Muscle of leg (tissue), 3 donors: ENCODE measurements at regions not wholly inside any gene's neighbourhood (a gene's known extent, or its start where the extent isn't known, plus 50 kb on each side); places are given as distances from the start of the nearest gene placed in this dataset.

ENCODE experiments used
- DNase-seq: peaks from one replicate; pipeline ENCODE4 v3.0.0; 2013
- H3K27ac ChIP-seq: one replicate; pipeline ENCODE4 v1.5.1; 2013; ENCODE audit warnings: mild to moderate bottlenecking, low read length, control low read depth
- H3K27me3 ChIP-seq: one replicate; pipeline ENCODE4 v1.6.1; 2013; ENCODE audit warnings: low read length; ENCODE audit not compliant: control insufficient read depth, insufficient read depth
- H3K36me3 ChIP-seq: one replicate; pipeline ENCODE4 v1.6.1; 2013; ENCODE audit warnings: low read length; ENCODE audit not compliant: control insufficient read depth, insufficient read depth
- H3K4me1 ChIP-seq: one replicate; pipeline ENCODE4 v1.6.1; 2013; ENCODE audit warnings: low read length; ENCODE audit not compliant: control insufficient read depth, insufficient read depth
- H3K4me3 ChIP-seq: one replicate; pipeline ENCODE4 v1.5.1; 2013; ENCODE audit warnings: low read length, control low read depth
- H3K9me3 ChIP-seq: replicated peaks from 2 replicates; pipeline ENCODE4 v1.6.1; 2013; ENCODE audit warnings: low read depth, low read length; ENCODE audit not compliant: control insufficient read depth
- WGBS: methylation state at CpG from one replicate; pipeline ENCODE4 v1.1.5; 2013; ENCODE audit warnings: missing lambda C conversion rate; ENCODE audit not compliant: insufficient coverage; 5-methylcytosine and 5-hydroxymethylcytosine counted together

DNA sequence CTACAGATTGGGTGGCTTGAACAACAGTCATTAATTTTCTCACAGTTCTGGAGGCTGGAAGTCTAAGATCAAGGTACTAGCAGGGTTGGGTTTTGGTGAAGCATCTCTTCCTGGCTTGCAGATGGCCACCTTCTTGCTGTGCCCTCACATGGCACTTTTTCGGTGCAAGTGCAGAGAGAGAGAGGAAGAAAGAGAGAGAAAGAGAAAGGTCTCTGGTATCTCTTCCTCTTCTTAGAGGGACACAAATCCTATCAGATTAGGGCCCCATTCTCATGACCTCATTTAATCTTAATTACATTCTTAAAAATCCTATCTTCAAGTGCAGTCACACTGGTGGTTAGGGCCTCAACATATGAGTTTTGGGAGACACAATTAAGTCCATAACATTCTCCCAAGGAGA is 167.1 kb downstream of the NFKBIZ start:
- Histone ChIP-seq H3K27me3 (no peaks in the 10 kb centered on the region), H3K4me1 (no peaks in the 10 kb centered on the region), H3K27ac (no peak overlapping the region), H3K4me3 (no peak overlapping the region), H3K36me3 (no peaks in the 10 kb centered on the region), H3K9me3 (no peaks in the 10 kb centered on the region)
- no CpG with 5 or more reads among the region's 1 CpG for WGBS
- DNase-seq: no peak

DNA sequence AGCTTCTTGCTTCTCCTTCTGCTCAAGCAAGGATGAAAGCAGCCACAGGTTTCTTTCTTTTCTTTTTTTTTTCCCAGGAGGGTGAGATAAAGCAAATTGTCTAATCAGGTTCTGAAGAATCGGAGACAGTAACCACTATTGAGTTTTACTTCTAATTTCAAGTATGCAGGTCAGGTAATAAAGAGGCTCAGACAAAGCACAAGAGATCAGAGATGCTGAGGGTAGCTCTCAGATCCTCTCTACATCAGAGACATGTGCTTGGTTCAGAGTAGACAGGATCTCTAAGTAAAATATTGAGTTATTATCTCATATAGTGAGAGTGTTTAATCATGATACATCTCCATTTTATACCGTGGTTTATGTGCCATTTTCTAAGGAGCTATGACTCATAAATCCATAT is 168.5 kb downstream of the NFKBIZ start:
- Histone ChIP-seq H3K27me3 (no peaks in the 10 kb centered on the region), H3K27ac (no peak overlapping the region), H3K9me3 (no peaks in the 10 kb centered on the region), H3K36me3 (no peaks in the 10 kb centered on the region), H3K4me3 (no peak overlapping the region), H3K4me1 (no peaks in the 10 kb centered on the region)
- WGBS: no CpG with 5 or more reads among the region's 2 CpGs
- no peak for DNase-seq

DNA sequence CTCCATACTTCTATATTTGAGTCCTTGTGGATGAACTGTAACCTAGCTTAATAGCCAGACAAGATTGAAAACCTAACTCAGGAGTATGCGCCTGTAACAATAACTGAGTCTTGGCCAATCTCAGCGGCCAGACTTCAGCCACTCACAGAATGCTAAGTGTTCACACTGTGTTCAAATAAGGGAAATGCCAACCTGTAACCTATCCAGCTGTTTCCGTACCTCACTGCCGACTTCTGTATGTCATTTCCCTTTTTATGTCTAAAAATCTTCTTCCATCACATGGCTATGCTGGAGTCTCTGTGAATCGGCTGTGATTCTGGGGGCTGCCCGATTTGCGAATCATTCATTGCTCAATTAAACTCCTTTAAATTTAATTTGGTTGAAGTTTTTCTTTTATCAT is 169.2 kb downstream of the NFKBIZ start:
- 81% methylated on average over 3 of the region's 7 CpGs for WGBS
- no peaks in the 10 kb centered on the region for H3K27me3 ChIP-seq
- no peak overlapping the region for H3K4me3 ChIP-seq
- H3K36me3 ChIP-seq: no peaks in the 10 kb centered on the region
- no peaks in the 10 kb centered on the region for H3K9me3 ChIP-seq
- H3K27ac ChIP-seq: no peak overlapping the region
- no peaks in the 10 kb centered on the region for H3K4me1 ChIP-seq
- peak; percentile 29 for DNase-seq

DNA sequence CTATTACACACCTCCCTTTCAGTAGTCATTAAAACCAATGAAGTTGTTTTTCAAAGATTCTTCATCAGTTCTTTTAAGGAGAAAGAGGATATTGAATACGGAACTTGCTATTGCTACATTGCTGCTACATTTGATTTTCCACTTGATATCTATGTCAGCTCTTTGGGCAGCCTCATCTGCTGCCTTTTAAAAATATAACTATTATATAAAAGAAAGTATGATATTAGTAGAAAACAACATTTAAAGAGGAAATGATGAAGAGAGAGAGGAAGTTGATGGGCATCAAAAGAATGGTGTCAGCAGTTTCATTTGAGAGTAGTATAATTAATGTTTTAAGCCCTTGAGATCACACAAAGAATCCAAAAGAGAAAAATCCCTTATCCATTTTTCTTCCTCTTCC is 171.4 kb downstream of the NFKBIZ start:
- WGBS: no CpG with 5 or more reads among the region's 1 CpG
- DNase-seq: peak; percentile 20
- no peaks in the 10 kb centered on the region for H3K27me3 ChIP-seq
- H3K27ac ChIP-seq: no peak overlapping the region
- H3K4me3 ChIP-seq: no peak overlapping the region
- no peaks in the 10 kb centered on the region for H3K4me1 ChIP-seq
- no peaks in the 10 kb centered on the region for H3K36me3 ChIP-seq
- H3K9me3 ChIP-seq: no peaks in the 10 kb centered on the region

DNA sequence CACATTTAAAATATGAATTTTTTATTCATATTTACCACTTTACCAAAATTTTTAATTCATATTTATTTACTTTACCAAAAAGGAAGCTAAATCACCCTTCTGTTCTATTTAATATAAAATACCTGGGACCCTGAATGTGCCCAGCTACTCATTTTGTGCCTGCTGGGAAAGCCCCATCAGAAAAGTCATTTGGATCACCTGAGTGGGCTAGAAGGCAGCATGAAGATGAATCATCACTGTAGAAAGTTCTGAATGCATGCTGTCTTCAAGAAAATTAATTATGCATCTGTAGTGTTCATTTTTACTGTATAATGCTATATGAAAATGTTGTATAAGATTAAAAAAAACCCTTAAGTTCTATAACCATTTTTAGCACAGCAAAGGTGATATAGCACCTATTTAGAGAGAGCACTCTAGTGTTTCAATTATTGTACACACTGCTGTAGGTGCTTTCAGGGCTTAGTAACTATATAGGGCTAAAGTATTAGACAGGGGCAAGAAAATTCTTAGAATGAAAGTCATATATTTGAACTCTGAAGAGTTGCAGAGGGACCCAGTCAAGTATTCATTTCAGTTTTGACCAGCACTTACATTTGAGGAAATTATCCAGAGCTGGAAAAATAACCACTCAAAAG is 175.1 kb downstream of the NFKBIZ start:
- no peak for DNase-seq
- Histone ChIP-seq H3K4me3 (no peak overlapping the region), H3K36me3 (no peaks in the 10 kb centered on the region), H3K27me3 (no peaks in the 10 kb centered on the region), H3K27ac (no peak overlapping the region), H3K4me1 (no peaks in the 10 kb centered on the region), H3K9me3 (no peaks in the 10 kb centered on the region)

DNA sequence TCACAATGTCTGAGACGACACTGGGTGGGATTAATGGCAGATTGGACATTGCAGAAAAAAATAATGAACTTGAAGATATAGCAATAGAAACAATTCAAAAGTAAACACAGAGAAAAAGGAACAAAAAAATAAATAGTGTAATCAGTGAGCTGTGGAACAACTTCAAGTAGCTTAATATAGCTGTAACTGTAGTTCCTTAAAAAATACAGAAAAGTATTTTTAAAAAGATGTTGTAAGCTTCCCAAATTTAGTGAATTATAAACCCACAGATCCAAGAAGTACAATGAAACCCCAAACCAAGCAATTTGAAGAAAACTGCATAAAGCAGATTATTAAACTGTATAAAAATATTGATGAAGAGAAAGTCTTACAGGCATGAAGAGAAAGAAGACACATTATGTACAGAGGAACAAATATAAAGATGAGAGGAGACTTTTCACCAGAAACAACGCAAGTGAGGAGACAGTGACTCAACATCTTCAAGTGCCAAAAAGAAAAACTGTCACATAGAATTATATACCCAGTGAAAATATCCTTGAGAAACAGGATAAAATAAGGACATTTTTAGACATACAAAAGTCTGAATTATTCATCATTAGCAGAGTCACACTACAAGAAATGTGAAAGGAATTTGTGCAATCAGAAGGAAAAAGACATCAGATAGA is 176.4 kb downstream of the NFKBIZ start:
- WGBS: no CpG with 5 or more reads among the region's 2 CpGs
- Histone ChIP-seq H3K36me3 (no peaks in the 10 kb centered on the region), H3K9me3 (no peaks in the 10 kb centered on the region), H3K27ac (no peak overlapping the region), H3K27me3 (no peaks in the 10 kb centered on the region), H3K4me1 (no peaks in the 10 kb centered on the region), H3K4me3 (no peak overlapping the region)
- DNase-seq: peak; percentile 8

DNA sequence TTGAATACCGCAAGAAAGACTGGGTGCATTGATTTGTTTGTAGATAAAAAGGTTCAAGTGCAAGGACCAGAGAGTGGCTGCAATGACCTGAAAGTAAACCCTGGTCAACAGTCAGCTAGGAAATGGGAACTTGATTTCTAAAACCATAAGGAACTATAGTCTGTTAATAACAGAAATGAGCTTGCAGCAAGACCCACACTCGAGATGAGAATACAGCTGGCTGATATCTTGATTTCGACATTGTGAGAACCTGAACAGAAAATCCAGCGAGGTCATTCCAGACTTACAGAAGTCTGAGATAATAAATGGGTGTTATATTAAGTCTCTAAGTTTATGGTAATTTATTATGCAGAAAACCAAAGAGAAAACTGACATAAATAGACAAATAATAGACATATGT is 177.3 kb downstream of the NFKBIZ start:
- Histone ChIP-seq H3K36me3 (no peaks in the 10 kb centered on the region), H3K9me3 (no peaks in the 10 kb centered on the region), H3K27me3 (no peaks in the 10 kb centered on the region), H3K4me3 (no peak overlapping the region), H3K4me1 (no peaks in the 10 kb centered on the region), H3K27ac (no peak overlapping the region)
- peak; percentile 11 for DNase-seq
- WGBS: 86% methylated on average over 1 of the region's 4 CpGs

DNA sequence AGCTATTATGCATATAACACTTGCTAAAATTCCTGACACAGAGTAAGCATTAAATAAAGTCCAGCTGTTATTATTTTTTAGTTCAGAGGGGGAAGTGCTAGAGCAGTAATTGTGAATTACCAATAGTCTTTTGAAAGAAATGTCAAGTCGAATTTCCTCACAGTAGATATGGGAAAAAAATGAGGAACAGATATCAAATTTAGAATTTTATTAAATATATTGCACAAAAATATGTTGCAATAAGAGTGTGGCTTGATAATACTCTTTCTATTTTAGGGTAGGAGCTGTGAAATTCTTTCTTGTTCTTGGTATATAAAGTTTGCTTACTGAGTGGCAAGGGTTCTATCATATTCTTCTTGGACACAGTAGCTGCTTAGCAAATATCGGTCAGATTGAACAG is 181.3 kb downstream of the NFKBIZ start:
- Histone ChIP-seq H3K4me3 (no peak overlapping the region), H3K9me3 (no peaks in the 10 kb centered on the region), H3K27me3 (no peaks in the 10 kb centered on the region), H3K27ac (no peak overlapping the region), H3K4me1 (no peaks in the 10 kb centered on the region), H3K36me3 (no peaks in the 10 kb centered on the region)
- WGBS: no CpG with 5 or more reads among the region's 2 CpGs
- DNase-seq: no peak

DNA sequence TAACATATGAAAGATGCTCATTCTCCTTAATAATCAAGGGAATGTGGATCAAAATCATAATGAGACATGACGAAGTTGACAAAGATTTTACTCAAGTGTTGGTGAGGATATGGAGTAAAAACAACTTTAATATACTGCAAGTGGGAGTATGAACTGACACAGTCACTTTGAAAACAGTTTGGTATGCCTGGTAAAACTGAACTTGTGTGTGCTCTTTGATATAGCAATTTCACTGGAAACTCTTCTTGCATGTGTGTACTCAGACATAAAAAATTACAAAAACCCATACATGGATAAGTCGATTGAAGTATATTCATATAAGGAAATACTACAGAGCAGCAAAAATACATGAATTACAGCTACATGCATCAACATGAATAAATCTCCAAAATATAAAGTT is 182.5 kb downstream of the NFKBIZ start:
- Histone ChIP-seq H3K4me1 (no peaks in the 10 kb centered on the region), H3K36me3 (no peaks in the 10 kb centered on the region), H3K4me3 (no peak overlapping the region), H3K27ac (no peak overlapping the region), H3K9me3 (no peaks in the 10 kb centered on the region), H3K27me3 (no peaks in the 10 kb centered on the region)
- DNase-seq: no peak
- WGBS: no CpG with 5 or more reads among the region's 2 CpGs

DNA sequence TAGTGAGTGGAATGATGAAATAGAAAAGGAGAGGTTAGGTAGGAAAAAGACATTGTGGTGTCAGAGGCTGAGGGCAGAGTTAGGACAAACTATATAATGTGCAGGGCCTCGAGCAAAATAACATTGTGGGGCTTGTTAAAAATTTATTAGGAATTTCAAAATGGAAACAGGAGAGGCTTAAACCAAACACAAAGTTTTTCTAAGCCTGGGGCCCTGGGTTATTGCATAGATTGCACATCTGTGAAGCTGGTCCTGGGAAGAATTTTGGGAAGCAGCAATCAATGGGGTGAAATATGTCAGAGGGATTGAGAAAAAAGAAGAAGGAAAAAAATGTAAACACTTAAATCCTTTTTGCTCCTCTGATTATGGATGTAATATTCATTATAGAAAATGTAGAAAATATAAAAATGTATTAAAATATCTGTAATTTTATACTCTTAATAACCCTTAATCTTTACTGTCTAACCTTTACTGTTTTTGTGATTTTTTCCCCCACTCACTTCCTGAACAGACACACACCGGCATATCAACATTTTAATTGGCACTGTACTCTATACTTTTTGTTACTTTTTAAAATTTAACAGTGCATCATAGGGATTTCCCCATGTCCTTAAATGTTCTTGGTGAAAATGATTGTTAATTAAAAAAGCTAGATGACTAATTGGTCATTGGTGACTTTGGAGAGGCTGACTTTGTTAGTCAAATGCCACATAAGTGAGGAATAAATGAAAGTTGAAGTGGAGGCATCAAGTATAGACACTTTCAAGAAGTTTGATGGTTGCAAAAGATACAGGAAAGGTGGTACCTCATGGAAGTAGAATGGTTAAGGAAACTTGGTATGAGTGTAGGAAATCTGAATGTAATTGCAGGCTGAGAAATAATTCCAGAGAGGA is 183.4 kb downstream of the NFKBIZ start:
- Histone ChIP-seq H3K27me3 (no peaks in the 10 kb centered on the region), H3K36me3 (no peaks in the 10 kb centered on the region), H3K4me3 (no peak overlapping the region), H3K27ac (no peak overlapping the region), H3K4me1 (no peaks in the 10 kb centered on the region), H3K9me3 (no peaks in the 10 kb centered on the region)
- no peak for DNase-seq
- WGBS: 50% methylated on average over 1 of the region's 2 CpGs
